ENCODE measurements at regions not wholly inside any gene's neighbourhood (a gene's known extent, or its start where the extent isn't known, plus 50 kb on each side); places are given as distances from the start of the nearest gene placed in this dataset.
"Not testable (repeated sequence)": the region's sequence is repeated elsewhere in the genome, so short reads cannot be mapped to it uniquely, and the experiment has no call there.

- DNase-seq, result no peak
Measured at GRCh38 chr2:241984658-241985057, 115.1 kb downstream of the RTP5 start.

GRCh38 chr2:241985161-241985985 lies 115.8 kb downstream of the RTP5 start:
- DNase-seq, result not testable (repeated sequence)

GRCh38 chr2:241985986-241986329 lies 116.4 kb downstream of the RTP5 start:
- no peak for DNase-seq

GRCh38 chr2:241986836-241987641 lies 117.5 kb downstream of the RTP5 start:
- no peak for DNase-seq

- no peak for DNase-seq
Measured at GRCh38 chr2:241987726-241988125, 118.2 kb downstream of the RTP5 start.

- DNase-seq, result no peak
Measured at GRCh38 chr2:241988146-241988545, 118.6 kb downstream of the RTP5 start.

- DNase-seq, result no peak
Measured at GRCh38 chr2:241989074-241989473, 119.5 kb downstream of the RTP5 start.

- no peak for DNase-seq
Measured at GRCh38 chr2:241990466-241990865, 120.9 kb downstream of the RTP5 start.

GRCh38 chr2:241991299-241991698 lies 121.8 kb downstream of the RTP5 start:
- DNase-seq, result no peak

GRCh38 chr2:241992753-241993152 lies 123.2 kb downstream of the RTP5 start:
- no peak for DNase-seq

GRCh38 chr2:241993386-241994005 lies 124.0 kb downstream of the RTP5 start:
- no peak for DNase-seq

- DNase-seq, result no peak
Measured at GRCh38 chr2:241994086-241994485, 124.6 kb downstream of the RTP5 start.

- no peak for DNase-seq
Measured at GRCh38 chr2:241994556-241995213, 125.2 kb downstream of the RTP5 start.

GRCh38 chr2:241996100-241996499 lies 126.6 kb downstream of the RTP5 start:
- no peak for DNase-seq

- DNase-seq, result no peak
Measured at GRCh38 chr2:241997017-241997416, 127.5 kb downstream of the RTP5 start.

GRCh38 chr2:241999184-241999583 lies 129.7 kb downstream of the RTP5 start:
- DNase-seq, result no peak

GRCh38 chr2:242001853-242002252 lies 132.3 kb downstream of the RTP5 start:
- DNase-seq, result no peak

GRCh38 chr2:242002944-242003343 lies 133.4 kb downstream of the RTP5 start:
- DNase-seq, result no peak

GRCh38 chr2:242004223-242004901 lies 134.8 kb downstream of the RTP5 start:
- DNase-seq, result no peak

- no peak for DNase-seq
Measured at GRCh38 chr2:242004902-242005230, 135.3 kb downstream of the RTP5 start.

GRCh38 chr2:242006091-242006634 lies 136.6 kb downstream of the RTP5 start:
- not testable (repeated sequence) for DNase-seq

GRCh38 chr2:242008908-242009307 lies 139.4 kb downstream of the RTP5 start:
- not testable (repeated sequence) for DNase-seq

Data from NCI-H1105 (cell line).